GM21390 (cell line): ENCODE measurements at regions not wholly inside any gene's neighbourhood (a gene's known extent, or its start where the extent isn't known, plus 50 kb on each side); places are given as distances from the start of the nearest gene placed in this dataset.

Source experiments
- ATAC-seq: cut with Tn5 transposase; IDR thresholded peaks from one replicate; pipeline ENCODE4 v1.9.1; 2021; ENCODE audit not compliant: unreplicated experiment

DNA sequence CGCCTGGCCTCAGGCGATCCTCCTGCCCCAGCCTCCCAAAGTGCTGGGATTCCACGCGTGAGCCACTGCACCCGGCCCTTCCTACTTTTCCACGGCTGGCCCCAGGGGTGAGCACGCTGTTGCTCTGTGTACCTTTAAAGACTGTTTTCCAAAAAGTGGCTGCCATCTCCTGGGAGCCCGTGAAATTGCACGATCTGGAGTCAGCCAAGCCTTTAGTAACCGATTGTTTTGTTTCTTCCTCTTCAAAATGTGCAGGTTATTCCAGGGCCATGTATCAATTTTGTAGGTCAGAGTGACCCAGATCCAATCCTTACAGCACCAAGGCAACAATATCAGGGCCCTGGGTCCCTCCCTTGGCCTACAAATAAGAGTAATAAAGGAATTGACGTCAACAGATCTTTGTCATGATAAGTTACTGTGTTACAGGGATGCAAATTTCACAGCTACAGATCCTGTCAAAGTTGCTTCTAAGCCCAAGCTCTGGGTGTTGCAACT is 135.6 kb upstream of the ZNF236 start:
- peak; percentile 76 for ATAC-seq

DNA sequence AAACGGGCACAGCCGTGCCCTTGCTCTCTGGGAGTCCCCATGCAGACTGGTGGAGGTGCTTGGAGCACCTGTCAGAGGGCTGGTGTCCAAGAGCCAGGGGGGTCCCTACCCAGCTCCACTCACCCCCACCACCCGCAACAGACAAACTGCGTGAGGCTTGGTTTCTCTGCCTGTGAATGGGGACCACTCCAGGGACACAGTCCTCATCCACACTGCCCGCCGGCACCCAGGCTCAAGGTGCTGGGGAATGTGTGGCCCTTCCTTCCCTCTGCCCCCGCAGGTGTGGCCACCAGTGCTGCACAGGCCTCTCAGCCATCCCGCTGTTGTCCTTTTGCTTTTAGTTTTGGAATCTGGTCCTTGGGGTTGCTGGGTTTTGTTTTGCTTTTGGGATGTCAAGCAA is 136.5 kb upstream of the ZNF236 start:
- no peak for ATAC-seq

DNA sequence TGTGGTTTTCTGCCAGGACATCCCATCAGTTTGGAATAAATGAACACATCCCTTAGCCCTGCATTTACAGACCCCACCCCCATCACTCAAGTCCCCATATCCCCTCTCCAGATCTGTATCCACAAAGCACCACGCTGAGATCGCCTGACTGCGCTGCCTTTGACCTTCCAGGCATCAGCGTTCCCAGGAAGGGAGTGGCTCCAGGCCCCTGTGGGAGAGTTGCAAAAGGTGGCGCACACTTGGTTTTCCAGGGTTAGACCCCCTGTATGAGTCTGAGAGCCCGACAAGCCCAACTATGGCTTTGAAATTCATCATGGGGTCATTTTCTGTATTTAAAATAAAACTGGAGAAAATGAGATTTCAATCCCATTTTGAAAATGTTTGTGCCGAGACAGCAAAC is 137.0 kb upstream of the ZNF236 start:
- ATAC-seq, result no peak

DNA sequence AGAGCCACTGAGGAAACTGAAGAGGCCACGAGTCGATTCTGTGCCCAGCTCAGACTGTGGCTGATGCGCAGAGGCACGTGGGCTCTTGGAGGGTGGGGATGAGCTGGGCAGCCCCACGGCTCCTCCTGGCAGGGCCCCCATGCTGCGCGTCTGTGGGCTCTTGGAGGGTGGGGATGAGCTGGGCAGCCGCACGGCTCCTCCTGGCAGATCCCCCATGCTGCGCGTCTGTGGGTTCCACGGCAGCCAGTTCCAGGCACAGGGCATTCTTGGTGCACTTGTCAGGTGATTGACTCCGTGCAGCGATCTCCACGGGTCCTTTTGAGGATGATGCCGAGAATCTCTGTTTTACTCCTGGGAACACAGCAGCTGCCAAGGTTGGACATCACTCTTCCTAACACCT is 138.1 kb upstream of the ZNF236 start:
- no peak for ATAC-seq

DNA sequence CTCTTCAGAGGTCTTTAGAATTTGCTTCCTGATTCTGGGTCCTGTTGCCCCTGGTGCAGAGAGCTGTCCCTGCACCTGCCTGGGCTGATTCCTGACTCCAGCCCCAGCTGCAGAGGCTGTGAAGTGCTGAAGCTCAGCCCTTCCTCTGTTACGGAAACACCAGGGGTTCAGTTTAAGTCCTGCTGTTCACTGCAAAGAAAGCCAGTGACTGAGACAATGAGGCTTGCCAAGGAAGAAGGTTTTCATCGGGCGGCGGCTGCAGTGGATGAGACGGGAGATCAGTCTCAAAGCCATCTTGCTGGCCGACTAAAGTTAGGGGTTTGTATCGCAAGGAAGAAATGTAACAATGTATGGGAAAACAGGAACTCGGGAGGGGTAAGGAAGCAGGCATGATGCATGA is 142.4 kb upstream of the ZNF236 start:
- ATAC-seq, result no peak

DNA sequence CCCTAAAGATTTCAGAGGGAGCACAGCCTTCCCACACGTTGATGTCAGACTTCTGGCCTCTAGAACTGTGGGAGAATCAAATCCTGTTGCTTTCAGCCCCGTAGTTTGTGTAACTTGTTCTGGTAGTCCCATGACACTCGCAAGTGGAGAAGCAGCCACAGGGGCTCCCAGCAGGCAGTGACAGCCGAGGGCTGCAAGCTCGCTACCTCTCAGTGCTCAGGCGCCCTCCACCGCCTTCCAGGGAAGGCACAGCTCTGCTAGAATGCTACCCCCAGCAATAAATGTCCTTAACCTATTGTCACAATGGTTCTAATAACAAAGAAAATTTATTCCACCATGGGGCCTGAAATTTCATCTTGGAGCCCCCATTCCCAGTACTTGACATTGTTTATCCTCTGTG is 143.1 kb upstream of the ZNF236 start:
- ATAC-seq, result no peak

DNA sequence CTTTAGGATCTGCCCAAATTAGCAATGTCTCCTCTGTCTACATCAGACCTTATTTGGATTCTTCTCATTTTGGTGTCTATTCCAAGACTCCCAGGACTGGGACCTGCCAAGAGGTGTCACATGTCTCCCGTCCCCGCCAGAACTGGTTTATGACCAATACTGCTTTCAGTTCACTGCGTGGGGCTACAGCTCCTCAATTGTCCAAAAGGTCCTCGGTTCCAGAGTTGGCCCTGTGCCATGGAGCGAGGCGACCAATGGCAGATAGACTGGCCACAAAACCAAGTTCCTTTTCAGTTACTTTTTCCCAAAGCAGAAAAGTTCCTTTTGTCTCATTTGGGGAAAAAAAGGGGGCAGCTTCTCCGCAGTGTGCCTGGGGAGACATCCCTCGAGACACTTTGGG is 144.1 kb upstream of the ZNF236 start:
- ATAC-seq, result no peak

DNA sequence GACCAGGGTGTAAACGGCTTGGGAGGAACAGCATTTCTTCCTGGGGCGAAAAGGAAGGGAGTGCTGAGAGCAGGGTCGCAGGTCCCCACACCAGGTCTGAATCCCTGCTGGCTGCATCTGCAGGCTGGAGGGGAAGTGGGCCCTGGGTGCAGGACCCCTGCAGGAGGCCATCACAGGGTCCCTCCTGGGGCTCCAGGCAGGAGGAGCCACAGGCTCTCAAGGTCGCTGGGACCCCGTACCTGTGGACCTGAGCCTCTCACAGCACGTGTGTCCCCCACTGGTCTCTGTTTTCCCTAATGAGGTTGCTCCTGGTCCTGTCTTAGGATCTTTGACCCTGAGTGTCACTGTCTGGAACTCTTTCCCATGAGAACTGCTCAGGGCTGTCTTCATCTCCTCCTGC is 147.8 kb upstream of the ZNF236 start:
- no peak for ATAC-seq

DNA sequence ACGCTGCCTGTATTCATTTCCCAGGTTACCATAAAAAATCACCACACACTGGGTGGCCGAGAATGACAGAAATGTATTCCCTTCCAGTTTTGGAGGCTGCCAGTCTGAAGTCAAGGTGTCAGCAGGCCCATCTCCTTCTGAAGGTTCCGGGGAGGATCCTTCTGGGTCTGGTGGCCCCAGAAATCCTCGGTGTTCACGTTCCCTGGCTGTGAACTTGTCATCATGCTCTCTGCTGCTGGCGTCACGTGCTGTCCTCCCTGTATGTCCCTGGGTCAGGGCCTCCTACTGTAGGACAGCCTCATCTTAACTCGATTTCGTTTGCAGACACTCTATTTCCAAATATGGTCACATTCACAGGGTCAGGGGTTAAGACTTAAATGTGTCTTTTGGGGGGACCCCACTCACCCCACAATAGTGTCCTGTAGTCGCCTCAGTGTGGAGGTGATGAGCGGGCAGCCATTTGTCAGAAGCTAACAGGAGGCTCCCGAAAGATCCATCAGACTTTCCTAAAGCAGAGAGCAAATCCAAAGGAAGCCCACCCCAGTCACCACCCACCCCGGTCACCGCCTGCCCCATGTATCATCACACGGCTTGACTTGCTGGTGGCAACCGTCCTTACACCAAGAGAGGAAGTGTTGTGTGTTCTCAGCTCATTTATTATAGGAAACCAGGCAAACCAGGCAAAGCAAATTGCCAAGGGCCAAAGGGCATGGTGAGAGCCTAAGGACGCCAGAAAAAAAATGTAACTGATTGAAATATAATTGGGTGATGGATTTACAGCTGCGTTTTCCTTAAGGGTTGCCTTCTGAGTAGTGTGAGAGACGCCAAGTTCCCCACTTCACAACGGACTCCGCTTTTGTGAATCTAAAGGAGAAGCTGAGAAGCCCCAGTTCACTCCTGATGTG is 148.8 kb upstream of the ZNF236 start:
- no peak for ATAC-seq

DNA sequence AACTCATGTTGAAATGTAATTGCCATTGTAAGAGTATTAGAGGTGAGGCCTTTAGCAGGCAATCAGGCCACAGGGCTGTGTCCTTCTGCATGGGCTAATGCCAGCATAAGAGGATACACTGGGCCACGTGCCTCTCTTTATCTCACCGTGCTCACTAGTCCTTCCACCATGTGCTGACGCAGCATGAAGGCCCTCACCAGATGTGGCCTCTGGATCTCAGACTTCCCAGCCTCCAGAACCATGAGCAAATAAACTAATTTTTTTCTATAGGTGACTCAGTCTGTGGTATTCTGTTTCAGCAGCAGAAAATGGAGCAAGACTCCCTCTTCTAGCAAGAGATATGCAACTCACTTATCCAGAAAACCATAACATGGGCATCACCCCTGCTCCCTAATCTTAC is 149.7 kb upstream of the ZNF236 start:
- ATAC-seq, result no peak

DNA sequence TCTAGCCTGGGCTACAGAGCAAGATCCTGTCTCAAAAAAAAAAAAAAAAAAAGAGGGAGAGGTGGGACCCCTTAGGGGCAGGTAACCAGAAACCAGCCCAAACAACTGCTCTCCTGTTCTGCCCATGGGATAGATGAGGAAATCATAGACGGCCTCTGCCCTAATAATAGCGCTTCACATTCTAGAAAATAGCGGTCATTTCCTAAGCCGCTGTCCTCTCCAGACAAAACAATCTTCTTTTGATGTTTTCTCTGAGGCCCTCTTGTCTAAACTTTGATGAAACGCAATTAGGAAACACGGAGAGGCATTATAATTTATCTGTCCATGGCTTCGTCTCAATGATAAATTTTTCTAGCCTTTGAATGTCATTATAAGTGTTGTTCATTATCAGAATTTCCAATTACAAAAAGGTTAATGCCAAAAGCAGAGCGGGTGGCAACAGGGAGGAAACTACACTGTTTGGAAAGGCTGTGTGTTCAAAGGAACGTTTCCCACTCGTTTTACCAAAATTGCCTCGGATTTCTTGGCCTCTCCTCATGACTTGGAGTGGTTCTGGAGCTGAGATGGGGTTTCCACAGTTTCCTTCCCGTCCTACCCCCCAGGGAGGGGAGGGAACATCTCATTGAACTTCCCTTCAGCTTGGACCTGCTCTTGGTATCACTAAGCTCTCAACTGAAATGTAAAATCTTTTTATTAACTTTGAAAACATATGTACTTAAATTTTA is 151.6 kb upstream of the ZNF236 start:
- ATAC-seq, result no peak

DNA sequence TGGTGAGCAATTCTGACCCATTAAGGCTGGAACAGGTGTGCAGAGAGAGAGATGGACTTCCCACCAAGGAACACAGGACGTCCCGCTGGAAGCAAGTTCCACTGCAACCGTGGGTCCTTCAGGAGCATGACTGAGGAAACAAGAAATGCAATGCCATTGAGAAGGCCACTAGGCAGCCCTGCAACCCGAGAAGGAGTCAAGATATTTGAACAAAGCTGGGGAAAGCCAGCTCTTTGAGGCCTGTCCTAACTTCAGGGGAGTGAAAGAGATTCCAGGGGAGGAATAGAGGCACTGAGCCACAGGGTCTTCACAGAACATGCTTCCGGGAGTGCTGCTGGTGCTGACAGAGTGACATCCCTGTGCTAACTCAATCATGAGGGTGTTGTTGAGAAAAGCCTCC is 153.8 kb upstream of the ZNF236 start:
- ATAC-seq, result no peak

DNA sequence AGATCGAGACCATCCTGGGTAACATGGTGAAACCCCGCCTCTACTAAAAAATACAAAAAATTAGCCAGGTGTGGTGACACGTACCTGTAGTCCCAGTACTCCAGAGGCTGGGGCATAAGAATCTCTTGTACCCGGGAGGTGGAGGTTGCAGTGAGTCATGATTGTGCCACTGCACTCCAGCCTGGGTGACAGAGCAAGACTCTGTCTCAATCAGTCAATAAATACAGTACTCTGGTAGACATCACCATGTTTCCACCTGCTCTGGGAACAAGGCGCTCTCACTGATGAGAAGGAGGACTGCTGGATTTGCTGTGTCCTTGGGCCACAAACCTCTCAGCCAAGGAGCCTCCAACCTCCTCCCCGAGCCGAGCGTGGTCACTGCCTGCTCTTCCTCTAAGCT is 154.2 kb upstream of the ZNF236 start:
- ATAC-seq, result no peak

DNA sequence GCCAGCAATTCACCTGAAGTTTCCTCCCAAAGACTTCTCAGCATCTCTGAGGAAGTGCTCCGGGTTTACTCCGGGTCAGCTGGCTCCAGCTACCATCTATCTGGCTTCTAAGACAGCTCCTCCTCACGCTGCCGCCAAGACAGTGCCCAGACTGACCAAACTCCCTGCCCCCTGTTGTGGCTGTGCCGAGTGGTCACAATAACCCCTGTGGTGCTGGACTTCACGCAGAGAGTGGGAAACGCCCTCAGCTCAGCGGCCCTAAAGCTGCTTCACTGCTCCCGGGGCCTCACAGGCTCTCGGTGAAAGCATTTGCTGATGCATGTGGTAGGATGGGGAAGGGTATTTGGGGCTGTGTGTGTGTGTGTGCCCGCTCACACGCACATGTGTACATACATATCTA is 154.8 kb upstream of the ZNF236 start:
- no peak for ATAC-seq

DNA sequence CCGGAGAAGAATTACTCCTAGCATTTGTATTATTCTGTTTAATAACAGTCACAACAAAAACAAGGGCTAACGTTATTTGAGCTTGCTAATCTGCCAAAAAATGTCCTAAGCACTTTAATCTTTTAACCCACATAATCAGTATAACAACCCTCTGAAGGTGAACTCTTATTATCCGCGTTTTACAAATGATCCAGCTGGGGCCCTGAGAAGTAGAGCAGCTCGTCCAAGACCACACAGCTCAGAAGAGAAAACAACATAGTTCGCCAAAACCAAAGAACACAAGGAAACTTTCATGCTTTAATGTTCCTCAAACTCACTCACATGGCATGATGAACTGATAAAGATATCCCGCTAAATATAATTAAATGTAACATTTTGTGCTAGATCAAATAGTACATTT is 159.7 kb upstream of the ZNF236 start:
- no peak for ATAC-seq

DNA sequence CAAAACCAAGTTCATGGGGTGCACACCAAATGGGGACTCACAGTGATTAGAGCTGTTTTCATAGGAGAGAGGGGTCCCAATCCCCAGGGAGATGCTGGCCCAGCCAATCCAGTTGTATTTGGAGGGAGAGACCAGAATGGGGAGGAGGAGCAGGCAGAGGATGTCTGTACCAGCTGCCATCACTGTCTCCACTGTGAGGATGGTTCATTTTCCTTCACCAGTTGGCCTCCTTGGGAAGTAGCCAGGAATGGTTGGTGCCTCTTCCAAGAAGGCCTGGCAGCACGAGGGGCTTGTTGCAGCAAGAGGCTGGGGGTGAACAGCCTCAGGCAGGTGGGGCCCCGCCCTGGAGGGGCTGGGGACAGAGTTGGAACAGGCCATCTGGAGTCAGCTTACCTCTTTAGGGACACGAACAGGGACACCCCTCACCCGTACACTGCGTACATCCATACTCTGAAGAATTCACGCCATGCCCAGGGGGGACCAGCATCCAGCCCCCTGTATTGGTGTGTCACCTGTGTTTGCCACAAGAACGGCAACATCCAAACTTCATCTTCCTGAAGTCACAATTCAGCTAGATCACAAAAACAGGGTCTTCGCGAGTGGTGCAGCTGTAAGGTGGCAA is 161.7 kb upstream of the ZNF236 start:
- ATAC-seq, result no peak

DNA sequence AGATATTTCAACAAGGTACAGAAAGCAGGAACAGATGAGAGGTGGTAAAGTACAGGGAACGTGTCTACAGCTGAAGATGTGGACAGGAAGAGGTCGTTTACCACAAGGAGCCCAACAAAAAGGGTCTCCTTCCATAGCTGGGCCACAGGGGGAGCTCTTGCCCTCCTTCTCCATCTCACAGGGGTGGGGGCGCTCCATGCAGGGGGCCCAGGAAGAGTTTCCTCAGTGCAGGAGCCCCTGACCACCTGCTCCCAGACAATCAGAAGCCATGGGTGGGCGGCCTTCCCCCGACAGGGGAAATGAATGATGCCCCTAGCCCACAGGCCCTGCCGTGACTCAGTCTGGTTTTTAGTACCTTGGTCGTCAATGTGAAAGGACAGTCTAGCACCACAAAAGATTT is 163.6 kb upstream of the ZNF516 start:
- ATAC-seq, result no peak

DNA sequence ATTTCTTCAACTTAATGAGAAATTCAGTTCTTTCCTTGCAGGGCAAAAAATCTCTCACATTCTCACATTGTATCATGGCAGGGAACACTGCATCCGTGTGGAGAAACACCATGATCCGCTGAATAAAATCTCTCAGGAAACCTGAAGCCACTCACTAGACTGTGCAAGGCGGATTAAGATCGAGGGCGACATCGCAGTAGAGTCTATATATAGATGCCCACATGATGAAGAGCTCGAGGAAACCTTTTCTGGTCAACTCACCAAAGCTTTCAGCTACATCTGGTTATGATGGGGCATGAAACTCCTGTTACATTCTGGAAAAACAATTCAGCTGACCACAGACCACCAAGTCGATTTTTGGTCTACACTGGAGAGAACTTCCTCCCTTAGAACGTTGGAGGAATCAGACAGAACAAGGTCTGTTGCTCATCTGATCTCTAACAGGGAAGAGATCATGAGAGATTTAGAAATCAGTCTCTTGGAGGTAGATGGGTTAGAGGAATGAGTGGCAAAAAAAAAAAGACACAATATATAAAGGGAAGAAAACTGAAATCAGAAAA is 162.9 kb upstream of the ZNF516 start:
- ATAC-seq, result no peak

DNA sequence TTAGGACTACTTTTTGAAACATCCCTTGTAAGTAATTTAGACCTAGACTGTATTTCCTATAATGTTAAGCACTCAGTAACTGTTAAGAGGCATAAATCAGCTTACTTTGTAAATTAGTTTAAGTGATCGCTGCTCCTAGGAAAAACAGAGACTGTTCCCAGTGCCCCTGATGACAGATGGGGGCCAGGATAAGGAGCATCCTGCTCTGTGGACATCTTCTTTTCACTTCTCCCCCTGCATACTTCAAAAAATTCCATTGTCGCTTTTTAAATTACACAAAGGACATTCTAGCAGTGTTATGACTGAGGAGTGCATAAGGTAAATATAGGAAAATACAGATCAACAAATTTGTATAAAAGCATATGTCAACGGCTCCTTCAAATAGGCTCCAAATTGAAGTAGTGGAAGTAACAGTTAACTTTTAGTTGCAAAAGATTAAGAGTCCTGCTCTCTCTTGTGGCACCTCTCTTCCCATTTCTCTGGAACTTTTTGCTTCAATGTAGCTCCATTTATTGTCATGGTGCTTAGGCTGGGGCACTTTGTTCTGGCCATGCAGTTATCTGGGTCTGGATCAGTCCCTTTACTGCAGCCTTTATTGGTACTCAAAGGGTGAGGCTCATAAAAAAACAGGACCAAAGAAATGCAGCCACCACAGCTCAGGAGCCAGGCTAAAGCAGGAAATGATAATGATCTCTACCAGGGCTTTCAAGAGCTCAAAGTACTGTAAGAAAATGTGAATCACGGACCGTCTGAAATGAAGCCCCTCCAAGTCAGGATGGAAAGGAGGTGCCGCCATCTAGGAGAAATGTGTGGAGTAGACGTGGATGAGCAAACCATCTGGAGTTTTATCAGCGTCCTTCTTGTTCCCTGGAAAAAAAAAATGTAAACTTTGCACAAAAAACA is 162.1 kb upstream of the ZNF516 start:
- ATAC-seq, result no peak

DNA sequence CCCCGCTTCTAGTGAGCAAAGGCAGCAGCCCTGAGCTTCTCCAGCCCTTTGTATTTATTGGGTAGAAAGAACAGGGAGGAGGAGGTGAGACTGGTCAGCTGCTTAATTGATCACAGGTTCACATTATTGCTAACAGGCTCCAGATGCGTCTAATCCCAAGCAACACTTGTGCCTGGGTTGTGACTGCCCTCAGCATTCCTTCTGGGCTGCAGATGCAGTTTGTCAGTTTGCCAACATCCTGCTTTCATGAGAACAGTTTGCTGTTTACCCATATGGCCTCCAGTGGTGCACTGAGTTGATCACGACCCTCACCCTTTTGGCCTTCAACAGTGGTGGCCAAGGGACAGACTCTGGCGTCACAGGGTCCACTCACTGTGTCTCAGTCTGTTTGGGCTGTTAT is 159.5 kb upstream of the ZNF516 start:
- no peak for ATAC-seq

DNA sequence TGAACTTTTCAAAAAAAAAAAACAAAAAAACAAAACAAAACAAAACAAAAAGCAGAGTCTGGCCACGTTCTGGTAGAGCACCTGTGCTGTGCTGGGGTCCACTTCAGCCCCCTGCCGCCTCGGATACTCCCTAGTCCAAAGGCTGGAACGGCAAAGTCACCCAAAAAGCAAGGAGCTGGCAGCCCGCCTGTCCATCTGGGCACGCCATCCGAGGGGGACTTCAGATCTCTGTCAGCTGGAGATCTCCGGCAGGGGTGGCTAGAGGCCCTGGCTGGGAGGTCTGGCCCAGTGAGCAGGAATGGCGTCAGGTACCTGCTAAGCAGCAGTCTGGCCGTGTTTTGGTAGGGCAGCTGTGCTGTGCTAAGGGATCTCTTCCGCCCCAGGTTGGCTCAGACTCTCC is 152.3 kb upstream of the ZNF516 start:
- no peak for ATAC-seq
